ENCODE measurements at regions not wholly inside any gene's neighbourhood (a gene's known extent, or its start where the extent isn't known, plus 50 kb on each side); places are given as distances from the start of the nearest gene placed in this dataset.

DNA sequence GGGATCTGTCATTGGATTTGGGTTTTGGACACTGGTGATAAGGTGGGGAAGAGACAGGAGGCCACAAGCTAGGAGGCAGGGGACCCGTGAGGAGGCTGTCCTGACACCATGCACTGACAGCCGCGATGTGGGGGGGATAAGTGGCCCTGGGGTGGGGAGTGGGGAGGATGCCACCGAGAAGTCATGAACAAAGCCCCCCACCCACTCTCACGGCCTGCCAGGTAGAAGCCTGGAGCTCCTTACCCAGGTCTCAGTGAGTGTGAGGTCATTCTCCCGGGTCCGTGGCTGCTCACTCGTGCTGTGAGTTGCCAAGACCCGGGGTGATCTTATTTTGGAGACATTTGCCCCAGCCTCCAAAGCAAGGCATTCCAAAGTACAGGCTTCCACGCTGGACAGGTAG is 165.9 kb upstream of the TNRC6C start:
- no peaks in the 10 kb centered on the region for H3K36me3 ChIP-seq
- 90% methylated on average over 10 of the region's 10 CpGs for WGBS, 2 donors
- no peaks in the 10 kb centered on the region for H3K9me3 ChIP-seq
- intact Hi-C loops (cut with DNase I), result no loop called here
- no peak for DNase-seq
- H3K4me1 ChIP-seq, result no peaks in the 10 kb centered on the region
- no peak for ATAC-seq
- no peak overlapping the region for H3K27ac ChIP-seq
- TF ChIP-seq, protein P1, sequence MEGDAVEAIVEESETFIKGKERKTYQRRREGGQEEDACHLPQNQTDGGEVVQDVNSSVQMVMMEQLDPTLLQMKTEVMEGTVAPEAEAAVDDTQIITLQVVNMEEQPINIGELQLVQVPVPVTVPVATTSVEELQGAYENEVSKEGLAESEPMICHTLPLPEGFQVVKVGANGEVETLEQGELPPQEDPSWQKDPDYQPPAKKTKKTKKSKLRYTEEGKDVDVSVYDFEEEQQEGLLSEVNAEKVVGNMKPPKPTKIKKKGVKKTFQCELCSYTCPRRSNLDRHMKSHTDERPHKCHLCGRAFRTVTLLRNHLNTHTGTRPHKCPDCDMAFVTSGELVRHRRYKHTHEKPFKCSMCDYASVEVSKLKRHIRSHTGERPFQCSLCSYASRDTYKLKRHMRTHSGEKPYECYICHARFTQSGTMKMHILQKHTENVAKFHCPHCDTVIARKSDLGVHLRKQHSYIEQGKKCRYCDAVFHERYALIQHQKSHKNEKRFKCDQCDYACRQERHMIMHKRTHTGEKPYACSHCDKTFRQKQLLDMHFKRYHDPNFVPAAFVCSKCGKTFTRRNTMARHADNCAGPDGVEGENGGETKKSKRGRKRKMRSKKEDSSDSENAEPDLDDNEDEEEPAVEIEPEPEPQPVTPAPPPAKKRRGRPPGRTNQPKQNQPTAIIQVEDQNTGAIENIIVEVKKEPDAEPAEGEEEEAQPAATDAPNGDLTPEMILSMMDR (IDR thresholded peaks at IDR 0.05), result no peak
- H3K27me3 ChIP-seq, result peaks cover 0 to 15% (median 0%) of the 10 kb centered on the region in 7 donors
- H3K4me3 ChIP-seq, result no peak overlapping the region

DNA sequence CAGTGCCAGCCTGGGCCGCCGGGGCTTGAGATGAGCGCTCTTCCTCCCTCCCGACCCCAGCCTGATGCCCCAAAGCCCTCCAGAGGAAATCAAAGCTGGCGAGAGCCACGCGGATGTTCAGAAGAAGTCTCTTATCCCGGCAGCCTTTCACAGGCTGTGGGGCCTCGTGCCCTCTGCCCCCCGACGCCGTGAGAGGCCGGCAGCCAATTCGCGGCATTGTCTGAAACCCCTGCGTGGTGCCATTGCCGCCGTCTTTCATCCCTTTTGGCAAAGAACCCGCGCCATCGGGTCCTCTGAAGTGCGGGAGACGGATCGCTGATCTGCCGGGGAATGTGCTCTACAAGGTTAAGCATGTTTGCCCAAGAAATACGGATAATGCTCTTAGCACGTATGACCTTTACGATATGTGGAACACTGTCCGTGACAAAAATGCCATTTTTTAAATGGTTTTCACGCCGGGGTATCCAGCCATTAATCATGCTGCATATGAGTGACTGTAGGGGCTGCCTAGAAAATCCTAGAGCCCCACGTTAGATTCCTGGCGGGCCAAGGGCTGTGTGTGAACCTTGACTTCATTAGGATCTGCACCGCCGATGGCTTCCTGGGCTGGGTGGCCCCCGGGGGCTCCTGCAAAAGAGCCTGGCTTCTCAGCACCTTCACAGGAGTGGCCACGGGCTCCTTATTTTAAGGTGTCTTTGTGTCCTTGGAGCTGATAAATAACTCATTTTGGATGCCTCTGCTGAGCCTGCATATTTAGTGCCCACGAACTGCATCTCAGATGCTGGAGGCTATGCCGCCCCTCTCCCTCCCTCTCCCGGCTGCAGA is 165.1 kb upstream of the TNRC6C start:
- TF ChIP-seq, protein P1 (IDR thresholded peaks at IDR 0.05), result no peak
- no peak for ATAC-seq
- Histone ChIP-seq H3K27ac (no peak overlapping the region), H3K4me1 (no peaks in the 10 kb centered on the region), H3K27me3 (peaks cover 0 to 15% (median 0%) of the 10 kb centered on the region in 7 donors), H3K36me3 (no peaks in the 10 kb centered on the region), H3K9me3 (no peaks in the 10 kb centered on the region), H3K4me3 (no peak overlapping the region)
- DNase-seq, result no peak
- 73 to 75% methylated on average over 40 of the region's 40 CpGs for WGBS, 2 donors
- intact Hi-C loops (cut with DNase I), result no loop called here

DNA sequence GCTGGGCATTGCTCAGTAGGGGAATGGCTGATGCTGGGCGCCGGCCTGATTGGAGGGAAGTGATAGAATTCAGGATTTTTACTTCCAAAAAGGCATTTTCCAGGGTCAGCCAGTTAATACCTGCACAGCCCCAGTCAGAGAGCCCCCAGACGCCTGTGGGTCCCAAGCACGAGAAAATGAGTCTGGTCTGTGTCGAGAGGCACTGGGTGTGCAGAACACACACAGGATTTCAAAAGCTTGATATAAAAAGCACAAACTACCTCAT is 164.6 kb upstream of the TNRC6C start:
- Histone ChIP-seq H3K36me3 (no peaks in the 10 kb centered on the region), H3K9me3 (no peaks in the 10 kb centered on the region), H3K27ac (no peak overlapping the region), H3K27me3 (peaks cover 0 to 15% (median 0%) of the 10 kb centered on the region in 7 donors), H3K4me3 (no peak overlapping the region), H3K4me1 (no peaks in the 10 kb centered on the region)
- DNase-seq, result no peak
- WGBS, 2 donors, result 88 to 92% methylated on average over 5 of the region's 5 CpGs
- TF ChIP-seq, protein P1 (IDR thresholded peaks at IDR 0.05), result no peak
- ATAC-seq, result no peak
- intact Hi-C loops (cut with DNase I), result no loop called here

DNA sequence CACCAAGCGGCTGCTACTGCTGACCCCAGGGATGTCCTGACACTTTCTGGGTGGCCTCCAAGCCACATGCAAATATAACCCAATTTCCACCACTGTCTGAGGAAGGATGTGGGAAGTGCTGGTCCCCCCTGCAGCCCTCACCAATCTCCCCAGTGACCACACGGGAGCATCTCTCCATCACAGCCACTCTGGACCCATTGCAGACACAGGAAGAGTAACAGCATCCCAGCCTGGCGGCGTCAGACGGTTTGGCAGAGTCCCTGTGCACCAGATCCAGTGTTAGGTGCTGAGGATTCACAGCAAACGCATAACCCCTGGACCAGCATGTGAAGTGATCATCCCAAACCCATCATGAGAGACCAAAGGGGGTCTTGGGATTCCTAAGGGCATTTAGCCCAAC is 163.7 kb upstream of the TNRC6C start:
- WGBS, 2 donors, result 64 to 85% methylated on average over 6 of the region's 6 CpGs
- Histone ChIP-seq H3K4me3 (no peak overlapping the region), H3K27ac (no peak overlapping the region), H3K9me3 (no peaks in the 10 kb centered on the region), H3K36me3 (no peaks in the 10 kb centered on the region), H3K4me1 (no peaks in the 10 kb centered on the region), H3K27me3 (peaks cover 0 to 15% (median 0%) of the 10 kb centered on the region in 7 donors)
- ATAC-seq (no peak), DNase-seq (no peak)
- TF ChIP-seq, protein P1 (IDR thresholded peaks at IDR 0.05), result no peak
- intact Hi-C loops (cut with DNase I), result no loop called here
